HEK293T (cell line): ENCODE measurements at regions not wholly inside any gene's neighbourhood (a gene's known extent, or its start where the extent isn't known, plus 50 kb on each side); places are given as distances from the start of the nearest gene placed in this dataset.

Source experiments
- CTBP1 ChIP-seq: fragments of 450-650 bp; IDR thresholded peaks from 2 replicates; pipeline ENCODE4 v1.6.1; 2016; ENCODE audit warnings: borderline replicate concordance
- ELF4 ChIP-seq: fragments of 450-650 bp; IDR thresholded peaks from 2 replicates; pipeline ENCODE4 v1.6.1; 2017; ENCODE audit warnings: antibody characterized with exemption
- LEF1 ChIP-seq: fragments of 450-650 bp; IDR thresholded peaks from 2 replicates; pipeline ENCODE4 v1.6.1; 2017; ENCODE audit warnings: mild to moderate bottlenecking, borderline replicate concordance
- PKNOX1 ChIP-seq: fragments of 450-650 bp; IDR thresholded peaks from 2 replicates; pipeline ENCODE4 v1.6.1; 2016
- SP1 ChIP-seq: fragments of 450-650 bp; IDR thresholded peaks from 2 replicates; pipeline ENCODE4 v1.6.1; 2017

GRCh38 chr9:88680041-88680440 lies 145.1 kb downstream of the NXNL2 start:
- no peak for TF ChIP-seq CTBP1
- no peak for TF ChIP-seq SP1
- TF ChIP-seq LEF1: no peak
- no peak for TF ChIP-seq ELF4
- TF ChIP-seq PKNOX1: no peak
